NCI-H345 treated with DMSO at 0.1 percent for 48 hours (cell line): ENCODE measurements at regions not wholly inside any gene's neighbourhood (a gene's known extent, or its start where the extent isn't known, plus 50 kb on each side); places are given as distances from the start of the nearest gene placed in this dataset.
"Not testable (repeated sequence)": the region's sequence is repeated elsewhere in the genome, so short reads cannot be mapped to it uniquely, and the experiment has no call there.

Experiments
- DNase-seq: peaks from one replicate; lab custom pipeline; 2025; ENCODE audit not compliant: unreplicated experiment; lab: John Stamatoyannopoulos, UW

DNA sequence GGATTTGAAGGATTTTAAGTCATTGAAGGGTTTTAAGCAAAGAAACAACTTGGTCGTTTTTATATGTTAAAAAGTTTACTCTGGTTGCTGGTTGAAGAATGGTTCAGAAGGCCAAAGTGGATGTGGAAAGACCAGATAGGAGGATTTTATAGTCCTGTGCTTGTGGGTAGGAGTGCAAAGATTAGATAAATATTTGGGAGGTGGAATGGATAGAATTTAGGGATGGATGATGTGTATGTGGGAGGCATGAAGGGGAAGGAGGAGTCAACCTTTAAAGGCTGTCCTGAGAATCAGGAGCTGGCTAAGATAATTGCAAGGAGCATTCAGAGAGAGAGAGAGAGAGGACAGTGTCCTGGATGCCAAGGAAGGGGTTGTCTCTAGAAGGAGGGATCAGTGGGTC lies 190.1 kb upstream of the SPRED2 start:
- DNase-seq = no peak

DNA sequence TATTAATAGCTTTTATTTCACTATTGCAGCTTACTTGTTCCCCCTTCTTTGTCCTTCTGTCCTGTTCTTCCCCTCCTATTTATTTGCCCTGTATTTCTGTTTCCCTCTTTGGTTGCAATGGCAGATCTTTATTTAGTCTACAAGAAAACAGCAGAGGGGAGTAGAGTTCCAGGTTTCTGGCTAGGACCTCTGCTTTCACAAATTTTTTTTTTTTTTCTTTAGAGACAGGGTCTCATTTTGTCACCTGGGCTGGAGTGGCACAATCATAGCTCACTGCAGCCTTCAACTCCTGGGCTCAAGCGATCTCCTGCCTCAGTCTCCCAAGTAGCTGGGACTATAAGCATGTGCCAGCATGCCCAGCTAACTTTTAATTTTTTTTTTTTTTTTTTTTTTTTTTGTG lies 188.1 kb upstream of the SPRED2 start:
- no peak for DNase-seq

DNA sequence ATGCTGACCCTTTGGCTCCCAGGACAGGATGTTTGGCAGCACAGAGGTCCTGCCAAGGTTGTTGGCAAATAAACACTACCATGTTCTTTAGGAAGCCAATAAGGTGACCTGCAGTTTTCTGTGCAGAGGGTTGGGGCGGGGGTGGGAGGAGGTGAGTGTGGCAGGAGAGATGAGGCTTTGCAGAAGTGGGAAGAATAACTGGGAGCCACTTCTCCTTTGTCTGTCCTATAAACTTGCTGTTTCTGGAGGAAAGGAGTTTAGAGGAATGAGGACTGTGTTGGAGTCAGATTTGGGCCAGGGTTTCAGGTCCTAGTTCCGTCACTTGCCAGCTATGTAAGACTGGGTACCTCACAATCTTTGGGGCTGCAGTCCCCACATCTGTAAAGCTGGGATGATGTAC lies 187.6 kb upstream of the SPRED2 start:
- DNase-seq = no peak

DNA sequence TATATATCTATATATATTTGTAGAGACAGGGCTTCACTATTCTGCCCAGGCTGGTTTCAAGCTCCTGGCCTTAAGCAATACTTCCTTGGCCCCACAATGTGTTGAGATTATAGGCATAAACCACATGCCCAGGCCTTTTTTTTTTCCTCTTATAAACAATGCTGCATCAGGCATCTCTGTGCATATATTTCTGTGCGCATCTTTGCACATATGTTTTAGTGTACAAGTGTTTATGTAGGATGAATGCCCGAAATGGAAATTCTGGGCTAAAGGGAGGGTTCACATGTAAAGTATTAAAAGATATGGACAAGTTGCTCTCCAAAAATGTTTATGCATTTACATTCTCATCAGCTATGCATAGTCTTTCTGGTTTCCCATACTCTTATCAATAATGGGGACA lies 183.2 kb upstream of the SPRED2 start:
- no peak for DNase-seq

DNA sequence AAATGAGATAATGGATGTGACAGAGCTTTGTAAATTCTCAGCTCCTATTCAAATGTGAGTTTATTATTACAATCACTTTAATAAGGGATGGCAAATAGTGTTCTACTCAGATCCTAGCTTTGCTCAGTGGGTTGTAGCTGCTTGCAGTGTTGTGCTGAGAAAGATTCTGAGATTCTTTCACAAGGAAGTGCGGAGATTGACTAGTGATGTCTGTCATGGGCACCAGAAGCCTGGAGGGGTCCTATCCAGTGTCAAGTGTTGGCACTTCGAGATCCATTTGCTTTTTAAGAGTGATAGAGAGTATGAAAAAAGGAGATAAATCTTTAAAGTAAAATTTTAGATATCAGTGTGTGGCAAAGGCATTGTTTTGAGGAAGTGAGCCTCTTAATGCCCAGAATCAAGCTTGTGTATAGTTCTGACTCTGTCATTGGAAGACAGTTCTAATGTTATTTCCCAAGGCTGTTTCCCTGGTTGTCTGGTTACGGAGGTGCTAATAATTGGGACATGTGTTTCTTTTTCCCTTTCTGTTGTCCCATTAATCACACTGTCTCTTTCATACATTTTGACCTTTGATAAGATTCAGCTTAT lies 181.7 kb upstream of the SPRED2 start:
- no peak for DNase-seq

DNA sequence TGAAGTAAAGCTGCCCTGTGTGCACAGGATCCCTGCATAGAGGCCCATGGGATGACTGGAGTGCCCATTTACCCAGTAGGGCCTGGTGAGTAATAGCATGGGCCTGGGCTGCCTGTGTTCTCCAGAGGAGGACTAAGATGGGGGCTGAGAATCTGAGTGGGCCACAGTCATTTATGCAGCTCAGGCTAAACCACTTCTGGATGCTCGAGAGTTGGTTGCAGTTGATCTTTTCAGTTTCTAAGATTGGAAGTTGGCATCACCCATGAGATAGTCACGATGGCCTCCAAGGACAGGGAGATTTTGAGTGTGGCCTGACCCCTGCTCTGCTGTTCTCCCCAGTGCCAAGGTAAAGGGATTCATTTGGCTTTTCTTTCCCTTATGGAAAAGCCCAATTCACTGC lies 179.1 kb upstream of the SPRED2 start:
- no peak for DNase-seq

DNA sequence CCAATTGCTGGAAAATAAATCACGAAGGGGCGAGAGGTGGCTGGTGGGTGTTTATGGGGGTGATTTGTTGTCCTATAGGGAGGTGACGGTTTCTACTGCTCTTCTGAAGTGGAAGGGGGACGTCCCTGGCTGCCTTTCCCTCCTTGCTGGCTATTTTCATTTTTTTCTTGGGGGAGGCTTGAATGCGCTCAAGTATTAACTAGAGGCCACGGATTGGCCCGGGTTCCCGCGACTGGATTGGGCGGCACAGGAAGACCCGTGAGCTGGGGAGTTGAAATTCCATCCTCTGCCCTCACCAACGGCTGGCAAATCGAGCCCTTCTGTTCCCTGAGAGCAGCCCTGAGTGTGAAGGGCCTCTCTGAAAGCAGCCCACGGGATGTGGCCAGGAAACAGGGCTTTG lies 176.5 kb upstream of the SPRED2 start:
- DNase-seq = no peak

DNA sequence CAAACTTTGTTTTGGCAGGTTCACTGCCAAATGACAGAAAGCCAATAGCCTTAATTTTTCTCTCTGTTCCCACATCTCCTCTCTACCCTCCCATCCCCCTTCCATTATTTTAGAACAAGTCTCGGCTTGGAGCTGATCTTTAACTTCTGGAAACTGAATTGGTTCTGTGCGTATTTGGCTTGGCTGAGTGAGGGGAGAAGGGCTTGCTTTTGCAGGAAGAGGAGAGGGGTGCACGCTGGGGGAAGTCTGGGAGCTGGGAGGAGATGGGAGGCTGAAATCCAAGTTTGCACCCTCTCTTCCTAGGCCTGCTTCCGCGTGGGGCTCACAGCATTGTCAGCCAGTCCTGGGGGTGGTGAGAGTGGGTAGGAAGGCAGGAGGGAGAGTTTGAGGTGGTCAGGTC lies 176.1 kb upstream of the SPRED2 start:
- no peak for DNase-seq

DNA sequence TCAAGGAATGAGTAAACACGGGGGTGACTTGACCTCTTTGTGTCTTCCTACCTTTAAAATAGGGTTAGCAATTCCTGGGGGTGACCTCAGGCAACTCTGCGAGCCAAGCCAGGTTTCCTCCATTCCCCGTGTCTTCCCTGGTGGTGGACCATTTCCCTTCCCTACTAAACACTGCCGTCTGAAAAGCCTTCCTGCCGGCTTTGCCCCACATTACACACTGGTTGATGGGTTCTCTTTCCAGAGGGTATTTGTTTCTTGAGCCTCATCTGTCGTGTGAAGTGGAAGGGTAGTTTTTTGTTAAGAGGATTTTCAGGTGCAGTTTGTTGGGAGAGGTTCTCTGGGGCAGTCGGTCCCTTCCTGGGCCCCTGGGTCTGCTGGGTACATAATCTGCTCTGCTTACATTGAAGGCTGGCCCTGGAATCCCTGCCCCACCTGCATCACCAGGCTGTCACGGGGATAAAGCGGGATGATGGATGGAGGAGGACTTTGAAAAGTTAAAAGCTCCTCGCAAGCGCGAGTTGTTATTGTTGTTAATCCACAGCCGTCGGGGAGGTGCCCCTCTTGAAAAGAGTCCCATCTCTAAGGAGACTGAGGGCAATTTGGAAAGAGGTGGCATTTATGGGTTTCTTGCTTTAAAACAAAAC lies 175.4 kb upstream of the SPRED2 start:
- DNase-seq = no peak

DNA sequence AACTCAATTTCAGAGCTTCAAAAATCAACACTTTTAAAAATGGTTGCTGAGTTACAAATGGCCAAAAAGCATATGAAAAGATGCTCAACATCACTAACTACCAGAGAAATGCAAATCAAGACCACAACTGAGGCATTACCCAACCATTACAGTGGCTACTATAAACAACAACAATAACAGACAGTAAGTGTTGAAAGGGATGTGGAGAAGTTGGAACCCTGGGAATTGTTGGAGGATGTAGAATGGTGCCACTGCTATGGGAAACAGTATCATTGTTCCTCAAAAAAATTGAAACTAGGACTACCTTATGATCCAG lies 173.3 kb upstream of the SPRED2 start:
- DNase-seq = no peak

DNA sequence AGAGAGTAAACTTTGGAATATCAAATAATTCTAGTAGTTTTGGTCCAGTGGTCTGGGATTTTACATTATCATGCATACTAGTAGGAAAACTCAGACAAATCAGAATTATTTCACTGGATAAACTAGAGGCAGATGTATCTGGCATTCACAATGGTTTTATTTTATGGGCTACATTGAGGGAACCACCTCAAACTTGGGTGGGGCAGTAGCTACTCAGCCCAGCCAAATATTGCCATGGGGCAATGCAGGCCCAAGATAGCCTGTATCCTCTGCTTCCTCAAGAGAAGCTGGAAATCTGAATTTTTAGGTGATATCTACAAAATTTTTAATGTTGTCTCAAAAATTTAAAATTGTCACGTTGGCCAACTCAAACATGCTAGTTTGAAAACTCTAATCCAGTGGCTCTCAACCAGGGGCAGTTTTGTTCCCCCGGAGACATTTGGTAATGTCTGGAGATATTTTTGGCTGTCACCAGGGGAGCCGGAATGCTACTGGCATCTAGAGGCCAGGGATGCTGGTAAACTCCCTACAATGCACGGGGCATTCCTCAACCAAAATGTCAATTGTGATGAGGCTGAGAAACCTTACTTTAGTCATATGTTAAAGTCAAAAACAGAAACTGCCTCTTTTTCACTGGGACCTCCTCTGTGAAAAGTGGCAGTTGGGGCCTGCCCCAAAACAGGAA lies 172.8 kb upstream of the SPRED2 start:
- no peak for DNase-seq

DNA sequence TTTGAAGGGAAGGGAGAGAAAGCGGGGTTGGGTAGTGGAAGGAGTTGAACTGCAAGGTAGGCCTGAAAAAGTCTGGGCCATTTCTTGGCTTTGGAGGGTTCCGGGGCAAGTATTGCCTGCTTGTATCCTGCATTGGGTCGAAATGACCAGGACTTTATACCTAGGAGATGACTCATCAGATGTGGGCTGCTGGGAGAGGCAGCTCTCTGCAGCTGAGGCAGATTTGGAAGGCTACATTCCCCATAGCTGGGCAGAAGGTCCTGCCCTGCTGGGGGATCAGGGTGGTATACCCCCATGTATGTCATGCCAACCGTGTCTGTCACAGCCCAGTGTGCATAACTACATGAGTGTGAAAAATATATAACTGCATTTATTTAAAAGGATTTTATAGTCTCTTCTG lies 171.8 kb upstream of the SPRED2 start:
- DNase-seq = no peak

DNA sequence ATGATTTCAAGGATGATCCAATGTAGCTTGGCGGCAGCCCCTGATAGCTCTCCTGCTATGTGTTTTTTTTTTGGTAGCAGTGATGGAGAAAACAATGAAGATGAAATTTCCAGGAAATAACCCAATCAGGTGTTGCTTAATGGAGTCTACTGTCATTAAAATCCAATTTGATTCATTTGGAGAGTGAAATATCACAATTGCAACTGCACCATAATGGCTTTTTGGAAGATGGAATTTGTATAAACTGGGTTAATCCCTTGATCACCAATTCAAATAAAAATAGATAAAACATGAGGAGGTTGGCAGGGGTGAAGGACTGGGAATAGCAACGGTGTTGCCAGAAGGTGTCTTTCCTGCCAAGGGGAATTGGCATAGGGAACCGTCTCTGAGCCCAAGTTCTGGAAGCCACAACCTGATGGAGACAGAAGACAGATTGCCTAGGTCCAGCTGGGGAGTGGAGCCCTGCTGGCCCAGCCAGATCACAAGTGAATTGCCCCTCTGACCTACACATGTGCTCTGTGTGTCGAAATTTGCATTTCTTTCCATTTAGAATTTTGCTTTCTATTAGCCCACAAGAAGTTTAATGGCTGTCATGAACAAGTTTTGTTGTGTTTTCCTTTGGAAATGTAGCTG lies 170.3 kb upstream of the SPRED2 start:
- no peak for DNase-seq

DNA sequence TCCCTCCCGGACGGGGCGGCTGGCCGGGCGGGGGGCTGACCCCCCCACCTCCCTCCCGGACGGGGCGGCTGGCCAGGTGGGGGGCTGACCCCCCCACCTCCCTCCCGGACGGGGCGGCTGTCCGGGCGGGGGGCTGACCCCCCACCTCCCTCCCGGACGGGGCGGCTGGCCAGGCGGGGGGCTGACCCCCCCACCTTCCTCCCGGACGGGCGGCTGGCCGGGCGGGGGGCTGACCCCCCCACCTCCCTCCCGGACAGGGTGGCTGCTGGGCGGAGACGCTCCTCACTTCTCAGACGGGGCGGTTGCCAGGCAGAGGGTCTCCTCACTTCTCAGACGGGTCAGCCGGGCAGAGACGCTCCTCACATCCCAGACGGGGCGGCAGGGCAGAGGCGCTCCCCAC lies 168.5 kb upstream of the SPRED2 start:
- not testable (repeated sequence) for DNase-seq

DNA sequence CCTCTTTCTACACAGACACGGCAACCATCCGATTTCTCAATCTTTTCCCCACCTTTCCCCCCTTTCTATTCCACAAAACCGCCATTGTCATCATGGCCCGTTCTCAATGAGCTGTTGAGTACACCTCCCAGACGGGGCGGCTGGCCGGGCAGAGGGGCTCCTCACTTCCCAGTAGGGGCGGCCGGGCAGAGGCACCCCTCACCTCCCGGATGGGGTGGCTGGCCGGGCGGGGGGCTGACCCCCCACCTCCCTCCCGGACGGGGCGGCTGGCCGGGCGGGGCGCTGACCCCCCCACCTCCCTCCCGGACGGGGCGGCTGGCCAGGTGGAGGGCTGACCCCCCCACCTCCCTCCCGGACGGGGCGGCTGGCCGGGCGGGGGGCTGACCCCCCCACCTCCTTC lies 168.0 kb upstream of the SPRED2 start:
- not testable (repeated sequence) for DNase-seq

DNA sequence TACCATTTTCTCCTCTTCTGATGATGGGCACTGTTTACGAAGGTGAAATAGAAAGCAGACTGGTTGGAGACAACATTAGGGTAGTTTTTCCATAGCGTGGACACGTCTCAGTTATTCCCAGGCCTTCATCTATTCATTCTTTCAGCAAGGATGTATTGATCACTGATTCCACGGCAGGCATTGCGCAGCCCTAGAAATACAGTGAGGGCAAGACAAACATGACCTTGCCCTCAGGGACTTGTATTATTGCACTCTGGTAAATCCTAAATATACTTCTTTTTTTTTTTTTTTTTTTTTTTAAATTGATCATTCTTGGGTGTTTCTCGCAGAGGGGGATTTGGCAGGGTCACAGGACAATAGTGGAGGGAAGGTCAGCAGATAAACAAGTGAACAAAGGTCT lies 167.3 kb upstream of the SPRED2 start:
- DNase-seq = no peak

DNA sequence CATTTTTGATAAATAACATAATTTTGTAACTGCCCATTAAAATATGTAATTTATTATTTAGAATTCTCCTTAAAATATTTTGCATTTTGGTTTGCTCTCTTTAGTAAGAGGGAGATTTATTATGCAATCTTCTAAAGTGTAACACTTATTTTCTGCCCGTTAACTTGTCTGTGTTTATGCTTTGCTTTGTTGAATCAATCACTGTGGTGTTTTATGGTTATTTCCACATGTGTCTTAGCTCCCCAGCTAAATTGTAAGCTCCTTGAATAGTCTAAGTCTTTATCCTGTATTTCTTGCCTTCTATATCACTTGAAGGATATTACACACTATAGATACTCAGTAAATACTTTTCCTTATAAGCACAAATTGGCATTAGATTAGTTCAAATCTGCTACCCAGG lies 166.6 kb upstream of the SPRED2 start:
- no peak for DNase-seq

DNA sequence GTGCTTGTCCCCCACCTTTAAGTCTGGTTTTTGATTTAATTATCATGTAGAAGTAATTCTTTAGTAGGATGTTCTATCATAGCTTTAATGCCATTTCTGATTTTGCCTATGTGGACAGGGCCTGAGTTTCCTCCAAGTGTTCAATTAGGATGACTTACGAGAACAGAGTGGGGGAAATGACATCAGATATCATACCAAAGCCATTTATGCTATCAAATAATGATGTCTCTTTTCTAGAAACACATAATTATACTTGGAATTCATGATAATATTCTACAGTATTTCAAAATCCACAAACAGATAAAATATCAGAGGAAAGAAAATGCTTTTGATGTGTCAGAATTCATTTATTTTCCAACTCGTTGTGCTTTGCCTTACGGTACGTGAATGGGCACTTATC lies 165.9 kb upstream of the SPRED2 start:
- no peak for DNase-seq

DNA sequence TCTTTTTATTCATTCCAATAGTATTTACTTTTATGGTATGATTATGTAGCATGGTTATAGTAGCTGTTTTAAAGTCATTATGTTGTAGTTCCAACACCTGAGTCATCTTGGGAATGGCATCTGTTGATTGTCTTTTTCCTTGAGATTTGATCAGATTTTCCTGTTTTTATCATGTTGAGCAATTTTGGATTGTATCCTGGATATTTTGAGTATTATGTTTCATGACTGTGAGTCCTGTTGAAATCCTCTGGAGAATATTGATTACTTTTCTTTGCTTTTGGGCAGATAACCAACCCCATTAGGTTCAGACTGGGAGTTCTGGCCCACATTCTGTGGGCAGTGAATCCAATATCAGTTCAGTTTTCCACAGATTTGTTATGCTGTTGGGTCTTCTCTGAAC lies 163.2 kb upstream of the SPRED2 start:
- DNase-seq = no peak

DNA sequence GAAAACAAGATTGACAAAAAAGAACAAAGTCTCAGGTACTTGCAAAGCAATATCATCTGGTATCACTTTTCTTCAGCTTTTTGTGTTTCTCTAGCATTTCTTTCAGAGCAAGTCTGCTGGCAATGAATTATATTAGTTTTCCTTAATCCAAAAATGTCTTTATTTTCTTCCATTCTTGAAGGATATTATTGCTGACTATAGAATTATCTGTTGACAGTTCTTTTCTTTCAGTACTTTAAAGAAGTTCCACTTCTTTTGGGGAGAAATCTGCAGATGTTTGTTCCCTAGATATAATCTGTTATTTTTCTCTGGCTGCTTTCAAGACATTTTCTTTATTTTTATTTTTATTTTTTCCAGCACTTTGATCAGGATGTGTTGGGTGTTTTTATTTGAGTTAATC lies 161.8 kb upstream of the SPRED2 start:
- no peak for DNase-seq

DNA sequence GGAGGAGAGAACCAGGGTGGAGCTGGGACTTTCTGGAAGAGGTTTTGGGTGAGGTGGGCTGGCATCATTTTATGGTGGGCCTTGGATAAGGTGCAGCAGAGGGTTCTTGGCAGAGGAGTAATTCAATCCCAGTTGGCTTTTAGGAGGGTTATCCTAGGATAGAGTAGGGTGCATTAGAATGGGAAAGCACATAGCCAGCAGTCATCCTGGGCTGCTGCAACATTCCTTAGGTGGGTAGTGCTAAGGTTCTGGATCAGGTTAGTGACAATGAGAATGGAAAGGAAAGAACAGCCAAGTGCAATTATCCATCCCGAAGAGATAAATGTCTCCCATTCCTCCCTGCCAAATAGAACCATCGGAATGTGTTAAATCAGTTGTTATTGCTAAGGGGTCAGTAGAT lies 157.3 kb upstream of the SPRED2 start:
- no peak for DNase-seq

DNA sequence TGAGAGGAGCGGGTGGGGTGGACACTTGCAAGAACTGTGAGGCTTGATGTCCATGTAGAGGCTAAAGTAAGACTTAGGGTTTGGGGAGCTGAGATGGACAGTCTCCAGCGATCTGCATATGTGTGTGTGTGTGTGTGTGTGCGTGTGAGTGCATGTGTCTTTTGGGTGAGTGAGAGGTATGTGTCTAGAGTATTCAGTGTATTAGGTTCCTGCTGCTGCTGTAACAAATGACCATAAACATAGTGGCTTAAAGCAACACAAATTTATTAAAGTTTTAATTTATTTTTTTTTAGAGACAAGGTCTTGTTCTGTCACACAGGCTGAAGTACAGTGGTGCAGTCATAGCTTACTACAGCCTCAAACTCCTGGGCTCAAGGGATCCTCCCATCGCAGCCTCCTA lies 155.4 kb upstream of the SPRED2 start:
- no peak for DNase-seq

DNA sequence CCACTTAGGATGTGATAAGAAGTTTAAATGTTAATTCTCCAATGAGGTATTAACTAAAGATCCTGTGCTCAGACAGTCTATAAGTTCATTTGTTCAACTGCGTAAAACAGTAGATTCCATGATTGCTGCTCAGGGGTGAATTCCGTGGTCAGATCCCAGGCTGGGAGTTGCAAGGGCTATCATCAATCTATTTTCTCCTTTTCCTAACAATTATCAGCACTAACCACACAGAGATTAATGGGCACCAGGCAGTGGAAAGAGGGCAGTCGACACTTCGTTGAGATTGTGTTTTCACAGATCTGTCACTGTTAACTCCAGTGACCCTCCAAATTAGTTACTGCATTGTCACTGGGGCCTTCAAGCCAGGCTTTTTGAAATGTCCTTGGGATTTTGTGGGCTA lies 154.1 kb upstream of the SPRED2 start:
- DNase-seq = no peak
